AG04449 (cell line): ENCODE measurements at regions not wholly inside any gene's neighbourhood (a gene's known extent, or its start where the extent isn't known, plus 50 kb on each side); places are given as distances from the start of the nearest gene placed in this dataset.
"Not testable (repeated sequence)": the region's sequence is repeated elsewhere in the genome, so short reads cannot be mapped to it uniquely, and the experiment has no call there.

ENCODE experiments used
- CTCF ChIA-PET: fragments of 350-600 bp; formaldehyde crosslinking; extraction: SDS; loops from one replicate; lab custom pipeline; 2021; ENCODE audit warnings: antibody characterized with exemption; lab: Yijun Ruan, JAX
- POLR2A ChIA-PET: fragments of 400-600, 350-600 bp; formaldehyde crosslinking; extraction: SDS; loops from one replicate; lab custom pipeline; 2020; ENCODE audit warnings: antibody characterized with exemption, inconsistent platforms; lab: Yijun Ruan, JAX
- DNase-seq: peaks from one replicate; pipeline ENCODE4 v3.0.0-alpha.2; 2010; ENCODE audit warnings: low read depth, low spot score
- H3K4me3 ChIP-seq: 2 replicates; pipeline ENCODE4 v1.5.1; 2011; ENCODE audit warnings: low read depth, mild to moderate bottlenecking, control low read depth, low read length
- TF ChIP-seq, protein P1 (sequence below): IDR thresholded peaks from one replicate; pipeline ENCODE4 v1.5.1; 2011; ENCODE audit warnings: mild to moderate bottlenecking, moderate library complexity, low read length, control low read depth, inconsistent platforms; ENCODE audit not compliant: insufficient read depth; ENCODE audit errors: missing control alignments

DNA sequence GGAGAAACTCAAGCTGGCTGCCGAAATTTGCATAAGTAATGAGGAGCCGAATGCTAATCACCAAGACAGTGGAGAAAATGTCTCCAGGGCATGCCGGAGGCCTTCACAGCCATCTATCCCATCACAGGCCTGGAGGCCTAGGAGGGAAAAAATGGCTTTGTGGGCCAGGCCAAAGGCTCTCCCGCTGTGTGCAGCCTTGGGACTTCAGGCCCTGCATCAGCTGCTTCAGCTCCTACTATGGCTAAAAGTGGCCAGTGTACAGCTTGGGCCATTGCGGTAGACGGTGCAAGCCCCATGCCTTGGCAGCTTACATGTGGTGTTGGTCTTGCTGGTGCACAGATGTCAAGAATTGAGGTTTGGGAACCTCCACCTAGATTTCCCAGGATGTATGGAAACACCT is 162.6 kb upstream of the FAM47A start:
- DNase-seq: no peak
- TF ChIP-seq, protein P1, sequence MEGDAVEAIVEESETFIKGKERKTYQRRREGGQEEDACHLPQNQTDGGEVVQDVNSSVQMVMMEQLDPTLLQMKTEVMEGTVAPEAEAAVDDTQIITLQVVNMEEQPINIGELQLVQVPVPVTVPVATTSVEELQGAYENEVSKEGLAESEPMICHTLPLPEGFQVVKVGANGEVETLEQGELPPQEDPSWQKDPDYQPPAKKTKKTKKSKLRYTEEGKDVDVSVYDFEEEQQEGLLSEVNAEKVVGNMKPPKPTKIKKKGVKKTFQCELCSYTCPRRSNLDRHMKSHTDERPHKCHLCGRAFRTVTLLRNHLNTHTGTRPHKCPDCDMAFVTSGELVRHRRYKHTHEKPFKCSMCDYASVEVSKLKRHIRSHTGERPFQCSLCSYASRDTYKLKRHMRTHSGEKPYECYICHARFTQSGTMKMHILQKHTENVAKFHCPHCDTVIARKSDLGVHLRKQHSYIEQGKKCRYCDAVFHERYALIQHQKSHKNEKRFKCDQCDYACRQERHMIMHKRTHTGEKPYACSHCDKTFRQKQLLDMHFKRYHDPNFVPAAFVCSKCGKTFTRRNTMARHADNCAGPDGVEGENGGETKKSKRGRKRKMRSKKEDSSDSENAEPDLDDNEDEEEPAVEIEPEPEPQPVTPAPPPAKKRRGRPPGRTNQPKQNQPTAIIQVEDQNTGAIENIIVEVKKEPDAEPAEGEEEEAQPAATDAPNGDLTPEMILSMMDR: no peak
- POLR2A ChIA-PET: no interaction called here
- CTCF ChIA-PET: no interaction called here
- no peak overlapping the region for H3K4me3 ChIP-seq

DNA sequence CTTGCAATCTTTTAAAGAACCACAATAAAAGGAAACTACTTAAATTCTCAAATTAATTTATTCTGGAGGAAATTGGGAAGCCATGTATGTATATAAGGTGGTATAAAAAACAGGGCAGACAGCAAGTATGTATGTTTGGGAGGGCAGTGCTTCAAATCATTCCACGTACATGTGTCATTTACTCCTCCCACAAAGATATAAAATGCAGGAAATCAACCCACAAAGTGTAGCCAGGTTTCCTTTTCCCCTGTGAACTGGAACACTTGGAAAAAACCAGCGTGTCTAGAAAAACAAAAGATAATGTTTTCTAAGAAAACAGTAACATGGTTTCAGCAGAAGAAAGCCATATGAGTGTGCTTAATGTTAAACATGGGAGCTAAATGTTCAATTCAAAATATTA is 156.7 kb upstream of the FAM47A start:
- CTCF ChIA-PET: no interaction called here
- TF ChIP-seq, protein P1: no peak
- H3K4me3 ChIP-seq: no peak overlapping the region
- no peak for DNase-seq
- POLR2A ChIA-PET: no interaction called here

DNA sequence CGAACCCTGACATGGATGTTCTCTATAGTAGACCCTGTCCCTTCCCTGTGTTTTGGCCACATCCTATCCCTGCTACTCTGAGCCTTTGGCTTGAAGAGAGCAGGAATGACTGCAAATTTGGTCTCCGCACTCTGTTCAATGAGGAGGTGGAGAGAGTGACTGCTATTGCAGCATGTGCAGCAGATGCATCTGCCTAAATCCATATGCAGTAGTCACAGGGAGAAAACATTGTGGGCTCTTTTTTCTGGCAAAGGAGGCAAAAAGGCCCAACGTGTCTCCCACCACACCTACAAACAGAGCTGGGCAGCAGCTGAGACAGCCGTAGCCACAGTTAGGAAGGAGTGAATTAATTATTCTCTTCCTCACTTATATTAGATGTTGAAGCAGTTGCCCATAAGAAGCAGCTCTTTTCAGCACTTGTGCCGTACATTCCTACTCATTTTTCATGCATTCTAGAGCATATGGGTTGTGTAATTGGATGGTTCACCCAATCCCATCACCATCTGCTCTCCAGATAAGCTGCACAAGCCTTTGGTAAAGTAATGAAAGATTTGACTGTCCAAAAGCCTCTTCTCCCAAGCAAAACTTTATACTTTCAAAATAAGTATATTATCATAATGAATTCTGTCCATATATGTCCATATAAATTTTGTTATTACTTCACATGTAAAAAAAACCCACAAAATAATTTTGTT is 147.9 kb upstream of the FAM47A start:
- CTCF ChIA-PET: no interaction called here
- TF ChIP-seq, protein P1: no peak
- DNase-seq: no peak
- POLR2A ChIA-PET: no interaction called here
- no peak overlapping the region for H3K4me3 ChIP-seq

DNA sequence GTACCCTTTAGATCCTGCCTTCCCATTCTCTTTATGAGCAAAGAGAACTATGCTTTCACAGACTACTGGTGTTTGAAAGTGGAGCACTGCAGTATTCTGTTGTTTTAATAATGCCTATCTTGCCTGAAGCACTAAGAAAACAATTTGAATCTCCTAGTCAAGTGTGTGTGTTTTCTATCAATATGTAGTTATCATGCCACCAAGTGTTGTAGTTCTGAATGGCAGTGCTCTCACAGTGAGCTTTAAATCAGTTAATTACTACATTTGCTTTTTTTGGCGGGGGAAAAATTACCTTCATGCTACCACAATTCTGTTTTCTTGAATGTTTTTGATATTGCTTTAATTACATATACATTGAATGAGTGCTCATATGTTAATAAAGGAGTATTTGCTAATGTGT is 143.6 kb upstream of the FAM47A start:
- H3K4me3 ChIP-seq: no peak overlapping the region
- CTCF ChIA-PET: no interaction called here
- no peak for DNase-seq

DNA sequence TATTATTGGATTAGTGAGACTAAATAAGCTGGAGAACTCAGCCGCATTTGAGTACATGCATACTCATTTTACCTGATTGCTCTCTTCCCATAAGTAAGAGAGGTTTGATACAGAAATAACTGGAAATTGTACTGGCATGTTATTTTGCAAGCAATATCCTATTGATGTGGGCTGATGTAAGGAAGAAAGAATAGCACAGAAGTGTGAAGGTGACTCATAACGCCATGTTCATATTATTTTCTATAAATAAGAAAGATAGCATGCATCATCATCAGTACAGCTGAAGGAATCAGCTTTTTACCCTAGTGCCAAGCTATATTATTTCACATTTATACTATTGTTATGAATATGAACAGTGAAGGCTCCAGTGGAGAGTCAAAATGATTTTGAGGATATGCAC is 138.3 kb upstream of the FAM47A start:
- TF ChIP-seq, protein P1: no peak
- no peak overlapping the region for H3K4me3 ChIP-seq
- CTCF ChIA-PET: no interaction called here
- POLR2A ChIA-PET: no interaction called here
- no peak for DNase-seq

More for the DNA sequence above, 143.6 kb upstream of the FAM47A start:
- POLR2A ChIA-PET: no interaction called here
- TF ChIP-seq, protein P1: no peak

DNA sequence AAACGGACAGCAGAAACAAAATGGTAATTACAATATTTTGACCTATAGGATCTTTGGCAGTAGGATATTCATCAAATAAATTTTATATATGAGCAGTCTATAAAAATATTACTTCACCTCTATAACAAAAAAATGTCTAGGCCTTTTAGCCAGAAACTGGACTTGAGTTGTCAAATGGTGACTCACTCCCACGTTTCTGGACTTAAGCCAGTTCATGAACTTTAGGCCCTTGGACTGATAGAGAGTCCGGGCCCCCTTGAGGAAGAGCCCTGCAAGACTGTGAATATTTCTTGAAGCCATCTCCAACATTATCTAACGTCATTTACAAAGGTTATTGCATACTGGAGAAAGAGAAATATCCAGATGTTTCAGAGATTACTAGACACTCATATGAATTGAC is 106.8 kb upstream of the FAM47A start:
- no peak for DNase-seq
- TF ChIP-seq, protein P1: no peak
- H3K4me3 ChIP-seq: no peak overlapping the region
- CTCF ChIA-PET: no interaction called here
- POLR2A ChIA-PET: no interaction called here

DNA sequence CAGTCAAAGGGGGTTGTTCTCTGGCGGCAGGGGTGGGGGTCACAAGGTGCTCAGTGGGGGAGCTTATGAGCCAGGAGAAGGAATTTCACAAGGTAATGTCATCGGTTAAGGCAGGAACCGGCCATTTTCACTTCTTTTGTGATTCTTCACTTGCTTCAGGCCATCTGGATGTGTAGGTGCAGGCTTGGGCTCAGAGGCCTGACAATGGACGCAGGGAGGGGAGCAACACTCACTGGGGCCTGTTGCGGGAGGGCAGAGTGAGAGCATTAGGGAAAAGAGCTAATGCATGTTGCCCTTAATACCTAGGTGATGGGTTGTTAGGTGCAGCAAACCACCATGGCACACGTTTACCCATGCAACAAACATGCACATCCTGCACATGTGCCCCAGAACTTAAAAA is 98.0 kb upstream of the FAM47A start:
- POLR2A ChIA-PET: not testable (repeated sequence)

More for the DNA sequence above, 98.0 kb upstream of the FAM47A start:
- CTCF ChIA-PET, DNase-seq, H3K4me3 ChIP-seq: not testable (repeated sequence)
